Endodermal cell (in vitro differentiated cells): ENCODE measurements at regions not wholly inside any gene's neighbourhood (a gene's known extent, or its start where the extent isn't known, plus 50 kb on each side); places are given as distances from the start of the nearest gene placed in this dataset.

ENCODE experiments used
- DNase-seq: peaks from one replicate; pipeline ENCODE4 v3.0.0-alpha.2; 2017
- H3K27ac ChIP-seq: 2 replicates; pipeline ENCODE4 v1.5.1; 2013; ENCODE audit warnings: mild to moderate bottlenecking, low read depth, low read length, moderate library complexity
- H3K27me3 ChIP-seq: 2 replicates; pipeline ENCODE4 v1.6.1; 2013; ENCODE audit warnings: mild to moderate bottlenecking, low read length, moderate library complexity; ENCODE audit not compliant: insufficient read depth, control insufficient read depth, poor library complexity, severe bottlenecking
- H3K36me3 ChIP-seq: 2 replicates; pipeline ENCODE4 v1.7.0; 2013; ENCODE audit warnings: mild to moderate bottlenecking, low read length, moderate library complexity; ENCODE audit not compliant: control insufficient read depth, insufficient read depth
- H3K4me1 ChIP-seq: one replicate; pipeline ENCODE4 v1.7.0; 2013; ENCODE audit warnings: low read length; ENCODE audit not compliant: control insufficient read depth, insufficient read depth
- H3K4me3 ChIP-seq: 2 replicates; pipeline ENCODE4 v1.5.1; 2013; ENCODE audit warnings: mild to moderate bottlenecking, low read length, moderate library complexity
- H3K9ac ChIP-seq: 2 replicates; pipeline ENCODE4 v1.6.1; 2013; ENCODE audit warnings: mild to moderate bottlenecking, low read length, moderate library complexity; ENCODE audit not compliant: poor library complexity, severe bottlenecking; ENCODE audit errors: extremely low read depth
- H3K9me3 ChIP-seq: 2 replicates; pipeline ENCODE4 v1.6.1; 2013; ENCODE audit warnings: mild to moderate bottlenecking, low read length, moderate library complexity; ENCODE audit not compliant: control insufficient read depth
- H3K27ac Mint-ChIP-seq: 2 replicates; pipeline ENCODE4 v1.8.0; 2020; ENCODE audit warnings: mixed read lengths
- H3K27me3 Mint-ChIP-seq: 2 replicates; pipeline ENCODE4 v1.8.0; 2021; ENCODE audit warnings: mild to moderate bottlenecking, mixed read lengths; ENCODE audit not compliant: insufficient read depth
- H3K36me3 Mint-ChIP-seq: 2 replicates; pipeline ENCODE4 v1.8.0; 2020; ENCODE audit warnings: low read depth, mixed read lengths
- H3K4me1 Mint-ChIP-seq: 2 replicates; pipeline ENCODE4 v1.8.0; 2020; ENCODE audit warnings: mixed read lengths
- H3K4me3 Mint-ChIP-seq: 2 replicates; pipeline ENCODE4 v1.8.0; 2020; ENCODE audit warnings: mild to moderate bottlenecking, moderate library complexity, mixed read lengths
- H3K9me3 Mint-ChIP-seq: 2 replicates; pipeline ENCODE4 v1.8.0; 2020; ENCODE audit warnings: mild to moderate bottlenecking, mixed read lengths
- CTCF ChIP-seq: fragments of 200-600 bp; sonication (generic); conservative IDR thresholded peaks from 2 replicates; pipeline ENCODE4 v1.5.0; 2021; ENCODE audit warnings: antibody characterized with exemption, mild to moderate bottlenecking
- WGBS, 2 experiments: methylation state at CpG; one replicate each; pipeline versions ENCODE4 v1.1.5 to v1.1.7; 2013; ENCODE audit warnings: missing lambda C conversion rate in 2 of 2, mixed read lengths in 1 of 2; ENCODE audit not compliant: insufficient coverage in 1 of 2, insufficient read length in 1 of 2; 5-methylcytosine and 5-hydroxymethylcytosine counted together

- no peak overlapping the region for H3K27ac ChIP-seq
- no peaks in the 10 kb centered on the region for H3K36me3 ChIP-seq
- DNase-seq, result no peak
- Mint-ChIP-seq H3K36me3 (no peaks in the 10 kb centered on the region), H3K27me3 (no peaks in the 10 kb centered on the region), H3K27ac (no peak overlapping the region), H3K4me1 (no peaks in the 10 kb centered on the region), H3K4me3 (no peak overlapping the region), H3K9me3 (peaks cover 5% of the 10 kb centered on the region)
- H3K4me1 ChIP-seq, result no peaks in the 10 kb centered on the region
- no peak overlapping the region for H3K4me3 ChIP-seq
- no peak overlapping the region for H3K9ac ChIP-seq
- no peaks in the 10 kb centered on the region for H3K27me3 ChIP-seq
- TF ChIP-seq CTCF, result no peak
- no peaks in the 10 kb centered on the region for H3K9me3 ChIP-seq
These were observed 276.1 kb downstream of the PPARGC1A start for GRCh38 chr4:23613782-23614181.

- Histone ChIP-seq H3K9ac (no peak overlapping the region), H3K4me1 (no peaks in the 10 kb centered on the region), H3K27ac (no peak overlapping the region), H3K4me3 (no peak overlapping the region), H3K36me3 (no peaks in the 10 kb centered on the region), H3K9me3 (no peaks in the 10 kb centered on the region), H3K27me3 (no peaks in the 10 kb centered on the region)
- WGBS, 2 experiments, result 87% methylated on average over 2 of the region's 2 CpGs; no CpG with 5 or more reads in 1 of the 2 experiments
- H3K27ac Mint-ChIP-seq, result no peak overlapping the region
- H3K9me3 Mint-ChIP-seq, result no peaks in the 10 kb centered on the region
- no peaks in the 10 kb centered on the region for H3K4me1 Mint-ChIP-seq
- no peak for DNase-seq
- no peaks in the 10 kb centered on the region for H3K36me3 Mint-ChIP-seq
- H3K4me3 Mint-ChIP-seq, result no peak overlapping the region
- H3K27me3 Mint-ChIP-seq, result no peaks in the 10 kb centered on the region
- TF ChIP-seq CTCF, result no peak
These were observed 287.1 kb downstream of the PPARGC1A start for GRCh38 chr4:23602720-23603119.

GRCh38 chr4:23594125-23594524 lies 295.7 kb downstream of the PPARGC1A start:
- H3K36me3 ChIP-seq, result no peaks in the 10 kb centered on the region
- H3K4me1 Mint-ChIP-seq, result no peaks in the 10 kb centered on the region
- DNase-seq, result no peak
- H3K9me3 ChIP-seq, result peaks cover 31% of the 10 kb centered on the region
- H3K4me3 Mint-ChIP-seq, result no peak overlapping the region
- peaks cover 30% of the 10 kb centered on the region for H3K9me3 Mint-ChIP-seq
- no peak overlapping the region for H3K9ac ChIP-seq
- no peak for TF ChIP-seq CTCF
- no peaks in the 10 kb centered on the region for H3K36me3 Mint-ChIP-seq
- H3K27ac Mint-ChIP-seq, result no peak overlapping the region
- no peak overlapping the region for H3K27ac ChIP-seq
- no peaks in the 10 kb centered on the region for H3K27me3 Mint-ChIP-seq
- WGBS, 2 experiments, result 77% methylated on average over 3 of the region's 3 CpGs; no CpG with 5 or more reads in 1 of the 2 experiments
- H3K27me3 ChIP-seq, result no peaks in the 10 kb centered on the region
- H3K4me1 ChIP-seq, result no peaks in the 10 kb centered on the region
- H3K4me3 ChIP-seq, result no peak overlapping the region
